Activated T-cell treated with anti-CD3 and anti-CD28 coated beads for 4 hours (primary cell): ENCODE measurements at regions not wholly inside any gene's neighbourhood (a gene's known extent, or its start where the extent isn't known, plus 50 kb on each side); places are given as distances from the start of the nearest gene placed in this dataset.

Experiments used
- DNase-seq: peaks from one replicate; pipeline ENCODE4 v3.0.0-alpha.2; 2020

GRCh38 chr6:12593771-12594529 lies 122.6 kb upstream of the PHACTR1 start:
- DNase-seq, result no peak

- no peak for DNase-seq
Observed at GRCh38 chr6:12594530-12594893, 122.1 kb upstream of the PHACTR1 start.

GRCh38 chr6:12595161-12595811 lies 121.3 kb upstream of the PHACTR1 start:
- DNase-seq, result no peak

GRCh38 chr6:12596731-12597130 lies 119.8 kb upstream of the PHACTR1 start:
- no peak for DNase-seq

DNA sequence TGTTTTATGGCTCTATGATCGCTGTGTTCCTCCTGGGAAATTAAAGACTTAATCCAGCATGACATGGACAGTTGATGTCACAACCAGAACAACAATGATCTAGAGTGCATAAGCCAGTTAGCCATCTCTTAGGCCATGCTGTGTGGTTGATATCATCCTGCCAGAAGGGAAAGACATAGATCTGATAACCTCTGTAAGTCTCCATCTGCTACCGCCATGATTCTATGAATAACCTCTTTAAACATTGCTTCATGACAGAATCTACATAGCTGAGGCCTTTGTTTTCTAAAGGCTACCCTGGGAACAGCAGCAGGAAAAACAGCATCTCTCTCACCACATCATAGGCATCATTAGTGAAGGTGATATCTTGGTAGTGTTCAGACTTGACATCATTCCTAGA lies 117.6 kb upstream of the PHACTR1 start:
- DNase-seq, result no peak

DNA sequence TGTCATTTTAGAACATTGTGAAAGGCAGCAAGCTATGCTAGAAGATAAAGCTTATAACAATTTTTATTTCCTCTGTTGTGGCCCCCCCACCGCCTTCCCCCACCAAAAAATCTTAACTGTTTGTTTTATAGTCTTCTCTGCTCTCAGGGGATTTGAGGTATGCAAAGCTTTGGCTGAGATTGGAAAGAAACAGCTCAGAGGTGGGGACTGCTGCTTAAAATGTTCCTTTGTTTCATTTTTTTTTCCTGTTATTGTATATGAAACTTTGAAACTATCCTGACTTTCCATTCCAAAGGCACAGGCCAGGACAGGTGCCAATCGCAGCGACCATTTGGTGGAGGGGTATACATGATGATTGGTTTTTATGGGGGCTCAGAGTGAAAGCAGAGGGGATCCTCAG lies 114.7 kb upstream of the PHACTR1 start:
- DNase-seq, result no peak

GRCh38 chr6:12602342-12602741 lies 114.2 kb upstream of the PHACTR1 start:
- no peak for DNase-seq

DNA sequence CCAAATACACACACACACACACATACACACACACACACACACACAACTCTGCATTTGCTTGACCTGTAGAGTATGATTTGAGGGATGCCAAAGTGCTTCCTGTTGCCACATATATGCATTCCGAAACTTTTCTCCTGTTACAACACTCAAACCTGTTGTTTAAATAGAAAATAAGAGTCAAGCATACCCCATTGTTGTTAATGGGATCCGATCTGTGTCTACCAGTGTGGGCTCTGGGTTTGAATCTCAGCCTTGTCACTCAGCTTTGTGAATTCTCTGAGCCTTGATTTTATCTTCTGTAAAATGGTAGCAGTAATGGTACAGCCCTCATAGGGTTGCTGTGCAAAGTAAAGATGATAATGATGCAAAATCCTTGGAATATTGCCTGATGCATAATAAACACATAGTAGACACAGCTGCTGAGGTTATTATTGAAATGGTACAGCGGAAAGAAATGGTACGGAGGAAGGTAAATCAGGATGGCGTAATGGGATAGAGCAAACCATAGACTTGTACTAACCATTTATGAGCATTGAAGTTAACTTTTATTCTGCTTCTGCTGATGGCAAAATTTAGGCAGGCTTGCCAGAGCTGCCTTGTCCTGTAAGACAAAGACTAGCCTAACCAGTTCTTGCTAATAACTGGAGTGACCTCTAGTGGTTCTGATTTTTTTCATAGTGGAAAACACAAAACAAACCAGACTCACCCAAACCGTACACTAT lies 113.5 kb upstream of the PHACTR1 start:
- no peak for DNase-seq

GRCh38 chr6:12603673-12604049 lies 112.9 kb upstream of the PHACTR1 start:
- DNase-seq, result no peak

- peak; percentile 2 for DNase-seq
Observed at GRCh38 chr6:12605888-12606345, 110.7 kb upstream of the PHACTR1 start.

DNA sequence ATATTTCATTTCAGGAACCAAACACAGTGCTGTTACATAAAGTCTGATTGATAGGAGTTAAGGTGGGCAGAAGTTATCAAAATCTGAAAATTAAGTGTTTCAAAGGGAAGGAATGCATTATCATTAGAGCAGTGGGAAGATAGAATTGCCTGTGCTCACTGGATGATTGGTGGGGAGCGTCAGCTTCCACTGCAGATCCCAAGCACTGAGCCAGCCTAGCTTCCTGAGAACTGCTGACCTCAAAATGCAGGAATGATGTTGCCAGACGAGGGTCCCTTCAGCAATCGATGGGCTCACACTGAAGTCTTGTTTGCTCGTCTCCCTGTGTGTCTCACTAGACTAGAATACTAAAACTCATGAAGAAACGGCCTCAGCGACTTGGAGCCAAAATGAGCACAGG lies 110.0 kb upstream of the PHACTR1 start:
- no peak for DNase-seq

DNA sequence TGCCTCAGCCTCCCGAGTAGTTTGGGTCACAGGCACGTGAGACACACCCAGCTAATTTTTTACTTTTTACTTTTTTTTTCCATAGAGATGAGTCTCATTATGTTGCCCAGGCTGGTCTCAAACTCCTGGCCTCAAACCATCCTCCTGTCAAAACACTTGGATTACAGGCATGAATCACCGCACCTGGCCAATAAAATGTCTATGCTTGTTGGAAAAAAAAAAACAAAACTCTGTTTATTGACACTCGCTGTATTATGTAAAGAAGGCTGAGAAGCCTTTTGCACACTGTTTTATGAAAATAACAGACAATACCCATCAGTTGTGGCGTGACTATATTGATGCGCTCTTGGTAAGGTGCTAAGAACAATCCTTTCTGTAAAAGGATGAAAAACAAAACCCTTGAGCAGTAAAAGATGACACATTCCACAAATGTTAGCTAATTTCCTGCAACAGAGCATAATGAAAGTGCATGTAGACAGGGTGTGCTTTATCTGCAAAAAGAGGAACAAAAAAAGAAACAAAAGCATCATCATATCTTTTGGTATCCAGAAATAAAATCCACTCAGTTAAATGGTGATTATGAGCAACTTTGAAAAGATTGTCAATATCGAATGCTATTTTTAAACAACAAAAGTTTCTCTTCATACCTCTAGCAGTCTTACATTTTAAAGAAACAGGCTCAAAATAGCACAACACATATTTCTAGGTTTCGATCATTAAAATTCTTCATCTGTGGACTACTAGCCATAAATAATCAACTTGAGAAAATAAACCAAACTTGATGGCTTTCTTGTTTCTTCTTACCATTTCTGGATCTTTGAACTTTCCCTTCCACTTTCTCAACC lies 108.3 kb upstream of the PHACTR1 start:
- no peak for DNase-seq

DNA sequence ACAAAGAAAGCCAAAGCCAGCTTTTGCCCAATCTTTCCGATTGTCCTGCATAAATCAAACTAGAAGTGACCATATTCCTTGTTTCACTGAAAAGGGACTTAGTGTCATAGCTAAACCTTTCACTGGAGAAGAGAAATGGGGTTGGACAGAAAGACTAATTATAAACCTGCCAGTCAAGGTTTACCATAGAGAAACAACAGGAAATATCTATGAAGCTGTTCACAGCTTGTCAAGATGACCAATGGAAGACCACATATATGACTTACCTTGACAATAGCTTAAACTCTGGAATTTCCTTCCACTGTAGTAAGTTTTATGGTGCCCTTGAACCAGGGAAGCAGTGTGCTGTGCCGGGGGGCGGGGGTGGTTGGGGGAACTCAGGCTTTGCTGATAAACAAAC lies 107.7 kb upstream of the PHACTR1 start:
- no peak for DNase-seq

GRCh38 chr6:12609751-12610150 lies 106.8 kb upstream of the PHACTR1 start:
- no peak for DNase-seq

- no peak for DNase-seq
Observed at GRCh38 chr6:12610862-12611261, 105.7 kb upstream of the PHACTR1 start.

- no peak for DNase-seq
Observed at GRCh38 chr6:12613811-12614210, 102.8 kb upstream of the PHACTR1 start.

DNA sequence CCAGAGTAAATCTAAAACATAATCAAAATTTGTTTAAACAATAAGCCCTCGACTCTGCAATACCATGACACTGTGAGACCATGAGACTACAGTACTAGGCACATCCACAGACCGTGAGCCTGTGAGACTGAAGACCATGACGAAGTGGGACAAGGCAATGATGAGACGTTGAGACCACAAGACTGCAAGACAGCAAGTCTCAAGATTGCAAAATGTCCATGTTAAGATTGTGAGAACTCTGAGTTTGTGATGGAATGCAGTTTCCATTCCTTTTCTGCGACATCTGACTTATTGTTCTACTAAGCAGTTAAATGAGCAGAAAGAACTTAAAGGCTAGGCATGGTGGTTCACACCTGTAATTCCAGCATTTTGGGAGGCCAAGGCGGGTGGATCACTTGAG lies 102.1 kb upstream of the PHACTR1 start:
- no peak for DNase-seq

DNA sequence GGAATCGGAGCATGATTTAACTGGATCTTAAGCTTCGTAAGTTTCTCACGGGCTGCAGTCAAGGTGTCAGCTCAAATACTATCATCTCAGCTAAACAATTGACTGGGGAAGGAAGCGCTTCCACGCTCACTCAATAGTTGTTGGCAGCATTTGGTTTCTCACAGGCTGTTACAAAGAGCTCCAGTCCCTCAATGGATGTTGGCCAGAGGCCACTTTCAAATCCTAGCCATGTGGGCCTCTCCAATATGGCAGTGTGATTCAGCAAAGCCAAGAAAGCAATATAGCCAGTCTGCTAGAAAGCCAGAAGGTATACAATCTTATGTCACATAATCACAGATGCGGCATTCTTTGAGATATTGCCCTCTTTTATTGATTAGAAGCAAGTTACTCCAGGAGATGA lies 98.3 kb upstream of the PHACTR1 start:
- no peak for DNase-seq

GRCh38 chr6:12621754-12622153 lies 94.8 kb upstream of the PHACTR1 start:
- no peak for DNase-seq

GRCh38 chr6:12622566-12622965 lies 94.0 kb upstream of the PHACTR1 start:
- no peak for DNase-seq

- DNase-seq, result no peak
Observed at GRCh38 chr6:12624142-12624837, 92.3 kb upstream of the PHACTR1 start.

- DNase-seq, result no peak
Observed at GRCh38 chr6:12627053-12627452, 89.5 kb upstream of the PHACTR1 start.

GRCh38 chr6:12628327-12628726 lies 88.2 kb upstream of the PHACTR1 start:
- DNase-seq, result no peak
